Glutamatergic neuron (in vitro differentiated cells): ENCODE measurements at regions not wholly inside any gene's neighbourhood (a gene's known extent, or its start where the extent isn't known, plus 50 kb on each side); places are given as distances from the start of the nearest gene placed in this dataset.

Source experiments
- DNase-seq: peaks from one replicate; pipeline ENCODE4 v3.0.0; 2022
- H3K27ac Mint-ChIP-seq: one replicate; pipeline ENCODE4 v1.8.0; 2020; ENCODE audit warnings: mild to moderate bottlenecking, mixed read lengths, inconsistent platforms; ENCODE audit not compliant: unreplicated experiment
- H3K27me3 Mint-ChIP-seq: one replicate; pipeline ENCODE4 v1.8.0; 2020; ENCODE audit warnings: mild to moderate bottlenecking, moderate library complexity, mixed read lengths, inconsistent platforms; ENCODE audit not compliant: unreplicated experiment
- H3K36me3 Mint-ChIP-seq: one replicate; pipeline ENCODE4 v1.8.0; 2020; ENCODE audit warnings: mild to moderate bottlenecking, mixed read lengths, inconsistent platforms; ENCODE audit not compliant: unreplicated experiment
- H3K4me1 Mint-ChIP-seq: one replicate; pipeline ENCODE4 v1.8.0; 2020; ENCODE audit warnings: mild to moderate bottlenecking, low read depth, mixed read lengths, inconsistent platforms; ENCODE audit not compliant: unreplicated experiment
- H3K4me3 Mint-ChIP-seq: one replicate; pipeline ENCODE4 v1.8.0; 2020; ENCODE audit warnings: mild to moderate bottlenecking, mixed read lengths, inconsistent platforms; ENCODE audit not compliant: unreplicated experiment
- H3K9me3 Mint-ChIP-seq: one replicate; pipeline ENCODE4 v1.8.0; 2020; ENCODE audit warnings: mild to moderate bottlenecking, moderate library complexity, mixed read lengths, inconsistent platforms; ENCODE audit not compliant: unreplicated experiment
- CTCF ChIP-seq: fragments of 200-600 bp; sonication (generic); IDR thresholded peaks from one replicate; pipeline ENCODE4 v1.5.0; 2021; ENCODE audit not compliant: partially characterized antibody, unreplicated experiment

GRCh38 chr11:30775233-30775522, 189.0 kb upstream of the MPPED2 start:
- no peak overlapping the region for H3K4me3 Mint-ChIP-seq
- H3K36me3 Mint-ChIP-seq, result no peaks in the 10 kb centered on the region
- no peaks in the 10 kb centered on the region for H3K9me3 Mint-ChIP-seq
- no peak overlapping the region for H3K27ac Mint-ChIP-seq
- no peak for TF ChIP-seq CTCF
- H3K4me1 Mint-ChIP-seq, result peaks cover 6% of the 10 kb centered on the region
- H3K27me3 Mint-ChIP-seq, result peaks cover 3% of the 10 kb centered on the region
- no peak for DNase-seq

GRCh38 chr11:30774496-30775232, 188.5 kb upstream of the MPPED2 start:
- H3K27ac Mint-ChIP-seq, result no peak overlapping the region
- DNase-seq, result peak; percentile 43

GRCh38 chr11:30772908-30773307, 186.8 kb upstream of the MPPED2 start:
- no peaks in the 10 kb centered on the region for H3K36me3 Mint-ChIP-seq

More at GRCh38 chr11:30774496-30775232, 188.5 kb upstream of the MPPED2 start:
- Mint-ChIP-seq H3K36me3 (no peaks in the 10 kb centered on the region), H3K27me3 (peaks cover 3% of the 10 kb centered on the region), H3K4me1 (peaks cover 6% of the 10 kb centered on the region), H3K4me3 (no peak overlapping the region), H3K9me3 (no peaks in the 10 kb centered on the region)
- TF ChIP-seq CTCF, result no peak

GRCh38 chr11:30763951-30764350, 177.8 kb upstream of the MPPED2 start:
- Mint-ChIP-seq H3K4me1 (no peaks in the 10 kb centered on the region), H3K9me3 (no peaks in the 10 kb centered on the region)
- TF ChIP-seq CTCF, result no peak

More at GRCh38 chr11:30772908-30773307, 186.8 kb upstream of the MPPED2 start:
- peaks cover 6% of the 10 kb centered on the region for H3K4me1 Mint-ChIP-seq
- H3K4me3 Mint-ChIP-seq, result no peak overlapping the region
- peaks cover 3% of the 10 kb centered on the region for H3K27me3 Mint-ChIP-seq
- H3K9me3 Mint-ChIP-seq, result no peaks in the 10 kb centered on the region
- TF ChIP-seq CTCF, result no peak
- DNase-seq, result no peak
- no peak overlapping the region for H3K27ac Mint-ChIP-seq

GRCh38 chr11:30762188-30762587, 176.0 kb upstream of the MPPED2 start:
- H3K4me1 Mint-ChIP-seq, result no peaks in the 10 kb centered on the region
- no peak for DNase-seq
- H3K27ac Mint-ChIP-seq, result no peak overlapping the region
- H3K36me3 Mint-ChIP-seq, result peaks cover 4% of the 10 kb centered on the region
- no peaks in the 10 kb centered on the region for H3K27me3 Mint-ChIP-seq
- H3K9me3 Mint-ChIP-seq, result no peaks in the 10 kb centered on the region
- no peak overlapping the region for H3K4me3 Mint-ChIP-seq
- TF ChIP-seq CTCF, result no peak

More at GRCh38 chr11:30763951-30764350, 177.8 kb upstream of the MPPED2 start:
- Mint-ChIP-seq H3K27me3 (no peaks in the 10 kb centered on the region), H3K36me3 (peaks cover 4% of the 10 kb centered on the region), H3K27ac (no peak overlapping the region), H3K4me3 (no peak overlapping the region)
- no peak for DNase-seq
